Tibial nerve (tissue), 4 donors: ENCODE measurements at regions not wholly inside any gene's neighbourhood (a gene's known extent, or its start where the extent isn't known, plus 50 kb on each side); places are given as distances from the start of the nearest gene placed in this dataset.

Experiments used
- CTCF ChIP-seq, 5 experiments: fragments of 200-600 bp in 3 of 5; fragments of 450-650 bp in 2 of 5; sonication (generic) in 3 of 5; IDR thresholded peaks; one replicate each; pipeline ENCODE4 v1.5.1; 2016 to 2019; ENCODE audit warnings: antibody characterized with exemption in 5 of 5, mild to moderate bottlenecking in 3 of 5, moderate library complexity in 2 of 5
- EP300 ChIP-seq, 2 donors: sonication (generic); formaldehyde crosslinking; IDR thresholded peaks; one replicate each; pipeline ENCODE4 v1.6.1; 2017; ENCODE audit warnings: antibody characterized with exemption in 2 of 2, mild to moderate bottlenecking in 1 of 2
- POLR2A ChIP-seq, 2 donors: fragments of 450-650 bp; IDR thresholded peaks; one replicate each; pipeline ENCODE4 v1.6.1; 2017; ENCODE audit warnings: antibody characterized with exemption in 2 of 2, mild to moderate bottlenecking in 2 of 2, moderate library complexity in 2 of 2

- TF ChIP-seq CTCF (IDR thresholded peaks at IDR 0.05) = no peak
- no peak for TF ChIP-seq POLR2A (IDR thresholded peaks at IDR 0.05)
- no peak for TF ChIP-seq EP300 (IDR thresholded peaks at IDR 0.05)
These were observed 103.0 kb downstream of the RPL22L1 start for GRCh38 chr3:170766823-170767575.
